MM.1S (cell line): ENCODE measurements at regions not wholly inside any gene's neighbourhood (a gene's known extent, or its start where the extent isn't known, plus 50 kb on each side); places are given as distances from the start of the nearest gene placed in this dataset.

Experiments used
- DNase-seq: peaks from one replicate; pipeline ENCODE4 v3.0.0-alpha.2; 2015
- H2AFZ ChIP-seq: fragments of 300-600 bp; sonication (generic); 2 replicates; pipeline ENCODE4 v1.6.0; 2016; ENCODE audit warnings: antibody characterized with exemption, low read length
- H3F3A ChIP-seq: fragments of 300-600 bp; sonication (generic); 2 replicates; pipeline ENCODE4 v1.6.1; 2016; ENCODE audit warnings: mild to moderate bottlenecking, antibody characterized with exemption, low read length, moderate library complexity, mixed read lengths; ENCODE audit not compliant: insufficient read depth
- H3K27ac ChIP-seq: fragments of 300-600 bp; sonication (generic); 2 replicates; pipeline ENCODE4 v1.5.1; 2016; ENCODE audit warnings: mild to moderate bottlenecking, low read length
- H3K27me3 ChIP-seq: fragments of 300-600 bp; sonication (generic); replicated peaks from 2 replicates; pipeline ENCODE4 v1.6.0; 2016; ENCODE audit warnings: low read length; ENCODE audit not compliant: insufficient read depth
- H3K36me3 ChIP-seq: fragments of 300-600 bp; sonication (generic); replicated peaks from 2 replicates; pipeline ENCODE4 v1.6.1; 2016; ENCODE audit warnings: mild to moderate bottlenecking, low read length, mixed read lengths; ENCODE audit not compliant: insufficient read depth
- H3K4me1 ChIP-seq: fragments of 300-600 bp; sonication (generic); 2 replicates; pipeline ENCODE4 v1.6.1; 2016; ENCODE audit warnings: low read length, mixed read lengths
- H3K4me2 ChIP-seq: fragments of 300-600 bp; sonication (generic); 2 replicates; pipeline ENCODE4 v1.6.0; 2016; ENCODE audit warnings: low read depth, low read length
- H3K4me3 ChIP-seq: fragments of 300-600 bp; sonication (generic); 2 replicates; pipeline ENCODE4 v1.5.1; 2016; ENCODE audit warnings: low read length, mixed read lengths
- H3K79me2 ChIP-seq: fragments of 300-600 bp; sonication (generic); 2 replicates; pipeline ENCODE4 v1.6.1; 2016; ENCODE audit warnings: mixed run types, low read length, mixed read lengths
- H3K9ac ChIP-seq: fragments of 300-600 bp; sonication (generic); 2 replicates; pipeline ENCODE4 v1.6.1; 2016; ENCODE audit warnings: low read length, mixed read lengths
- H3K9me2 ChIP-seq: fragments of 300-600 bp; sonication (generic); replicated peaks from 2 replicates; pipeline ENCODE4 v1.6.1; 2016; ENCODE audit warnings: mild to moderate bottlenecking, low read length, mixed read lengths; ENCODE audit not compliant: insufficient read depth
- H3K9me3 ChIP-seq: fragments of 300-600 bp; sonication (generic); replicated peaks from 2 replicates; pipeline ENCODE4 v1.6.1; 2016; ENCODE audit warnings: mild to moderate bottlenecking, low read length, mixed read lengths; ENCODE audit not compliant: insufficient read depth
- H4K20me1 ChIP-seq: fragments of 300-600 bp; sonication (generic); 2 replicates; pipeline ENCODE4 v1.6.1; 2016; ENCODE audit warnings: mild to moderate bottlenecking, low read length, moderate library complexity, mixed read lengths; ENCODE audit not compliant: insufficient read depth
- EZH2 ChIP-seq: fragments of 300-600 bp; sonication (generic); optimal IDR thresholded peaks from 2 replicates; pipeline ENCODE3; 2017; ENCODE audit warnings: low read depth, mild to moderate bottlenecking, antibody characterized with exemption, low read length, mixed read lengths
- EZH2phosphoT487 ChIP-seq: fragments of 300-600 bp; sonication (generic); IDR thresholded peaks from 2 replicates; pipeline ENCODE4 v1.6.1; 2018; ENCODE audit warnings: antibody characterized with exemption, low read length
- TF ChIP-seq, protein P1 (sequence below): fragments of 300-600 bp; sonication (generic); IDR thresholded peaks from 2 replicates; pipeline ENCODE4 v1.5.1; 2016; ENCODE audit warnings: antibody characterized with exemption, low read length, mixed read lengths

DNA sequence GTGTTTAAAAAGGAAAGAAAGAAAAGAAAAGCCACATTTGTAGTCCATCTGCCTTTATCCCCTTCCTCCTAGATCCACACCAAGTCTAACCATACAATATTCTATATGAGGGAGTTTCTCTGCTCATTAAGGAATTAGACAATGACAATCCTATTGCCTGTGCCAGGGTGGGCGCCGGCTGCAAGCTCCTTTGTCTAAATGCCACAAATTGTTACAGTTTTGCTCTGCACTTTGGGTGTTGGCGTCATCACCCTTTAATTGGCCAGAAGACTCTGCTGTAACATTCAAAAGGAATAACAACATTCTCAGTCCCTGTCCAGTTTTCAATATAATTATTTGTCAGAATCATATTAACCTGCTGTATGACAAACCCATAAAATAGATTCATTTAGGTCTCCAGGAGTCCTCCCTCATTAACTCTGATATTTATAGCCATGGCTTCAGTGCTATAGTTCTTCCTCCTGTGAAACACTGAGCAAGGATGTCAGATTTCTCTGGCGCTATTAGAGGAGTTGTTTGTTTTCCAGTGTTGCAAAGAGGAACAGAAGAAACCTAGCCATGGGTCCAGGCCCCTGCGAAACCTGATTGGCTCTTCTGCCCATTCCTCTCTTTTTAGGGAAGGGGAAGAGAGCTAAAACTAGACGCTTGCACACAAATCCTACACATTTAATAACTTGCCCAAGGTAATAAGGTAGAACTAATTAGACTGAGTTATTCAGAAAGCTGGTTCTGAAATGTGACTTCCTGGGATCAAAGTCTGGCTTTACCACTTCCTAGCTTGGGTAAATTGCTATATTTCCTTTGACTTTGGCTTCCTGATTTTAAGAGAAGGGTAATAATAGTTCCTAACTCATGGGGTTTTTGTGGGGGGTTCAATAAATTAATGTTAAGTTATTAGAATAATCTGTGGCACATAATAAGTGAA, 112.4 kb downstream of the CD47 start:
- no peak overlapping the region for H3K4me3 ChIP-seq
- no peaks in the 10 kb centered on the region for H4K20me1 ChIP-seq
- TF ChIP-seq EZH2 (no peak), EZH2phosphoT487 (no peak)
- TF ChIP-seq, protein P1, sequence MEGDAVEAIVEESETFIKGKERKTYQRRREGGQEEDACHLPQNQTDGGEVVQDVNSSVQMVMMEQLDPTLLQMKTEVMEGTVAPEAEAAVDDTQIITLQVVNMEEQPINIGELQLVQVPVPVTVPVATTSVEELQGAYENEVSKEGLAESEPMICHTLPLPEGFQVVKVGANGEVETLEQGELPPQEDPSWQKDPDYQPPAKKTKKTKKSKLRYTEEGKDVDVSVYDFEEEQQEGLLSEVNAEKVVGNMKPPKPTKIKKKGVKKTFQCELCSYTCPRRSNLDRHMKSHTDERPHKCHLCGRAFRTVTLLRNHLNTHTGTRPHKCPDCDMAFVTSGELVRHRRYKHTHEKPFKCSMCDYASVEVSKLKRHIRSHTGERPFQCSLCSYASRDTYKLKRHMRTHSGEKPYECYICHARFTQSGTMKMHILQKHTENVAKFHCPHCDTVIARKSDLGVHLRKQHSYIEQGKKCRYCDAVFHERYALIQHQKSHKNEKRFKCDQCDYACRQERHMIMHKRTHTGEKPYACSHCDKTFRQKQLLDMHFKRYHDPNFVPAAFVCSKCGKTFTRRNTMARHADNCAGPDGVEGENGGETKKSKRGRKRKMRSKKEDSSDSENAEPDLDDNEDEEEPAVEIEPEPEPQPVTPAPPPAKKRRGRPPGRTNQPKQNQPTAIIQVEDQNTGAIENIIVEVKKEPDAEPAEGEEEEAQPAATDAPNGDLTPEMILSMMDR: no peak
- no peak for DNase-seq
- no peaks in the 10 kb centered on the region for H3K4me1 ChIP-seq
- no peak overlapping the region for H3K27ac ChIP-seq
- H3K9me2 ChIP-seq: no peaks in the 10 kb centered on the region
- no peaks in the 10 kb centered on the region for H3K36me3 ChIP-seq
- H3K79me2 ChIP-seq: no peaks in the 10 kb centered on the region
- H3K9me3 ChIP-seq: no peaks in the 10 kb centered on the region
- no peak overlapping the region for H3K4me2 ChIP-seq
- no peak overlapping the region for H2AFZ ChIP-seq
- no peak overlapping the region for H3K9ac ChIP-seq
- H3F3A ChIP-seq: no peaks in the 10 kb centered on the region
- H3K27me3 ChIP-seq: no peaks in the 10 kb centered on the region

DNA sequence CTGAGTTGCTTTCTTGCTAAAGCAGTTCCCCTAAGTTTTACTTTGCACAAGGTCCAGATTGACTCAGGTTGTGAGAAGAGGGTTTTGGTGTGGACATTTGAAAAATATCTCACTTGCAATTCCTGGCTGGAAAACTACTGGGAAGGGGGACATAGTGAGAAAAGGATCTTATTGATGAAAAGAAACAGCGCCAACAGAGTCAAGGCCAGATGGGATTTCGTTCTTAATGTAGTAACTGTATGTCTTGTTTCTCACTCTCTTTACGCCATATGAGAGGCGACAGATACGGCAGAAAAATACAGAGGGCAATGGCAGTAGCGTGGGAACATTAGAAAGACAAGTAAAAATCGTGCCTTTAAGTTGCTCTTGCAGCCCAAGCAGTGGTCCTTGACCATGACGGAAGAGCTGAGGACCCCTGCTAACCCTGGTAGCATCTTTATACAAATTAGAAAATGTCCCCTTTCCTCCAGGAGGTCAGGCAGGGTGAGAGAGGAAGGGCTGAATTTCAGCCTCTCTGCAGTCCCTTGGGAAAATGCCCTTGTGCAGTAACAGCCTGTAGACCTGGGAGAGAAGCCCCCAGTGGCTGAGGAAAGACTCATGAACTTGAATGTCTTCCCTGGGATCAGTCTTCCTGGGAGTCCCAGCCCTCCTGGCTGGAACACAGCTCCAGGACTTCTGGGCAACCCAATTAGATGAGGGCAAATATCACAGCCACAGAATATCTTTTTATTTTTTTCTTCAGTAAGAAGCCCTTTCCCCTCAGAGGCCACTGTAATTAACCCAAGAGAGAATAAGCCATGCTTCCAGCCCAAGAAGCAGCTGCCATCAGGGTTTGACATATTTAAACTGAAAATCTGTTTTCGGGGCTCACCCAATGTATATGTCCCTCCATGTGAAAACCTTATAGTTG, 113.4 kb downstream of the CD47 start:
- H3K4me1 ChIP-seq: no peaks in the 10 kb centered on the region
- H3K27me3 ChIP-seq: no peaks in the 10 kb centered on the region
- no peaks in the 10 kb centered on the region for H3K79me2 ChIP-seq
- no peak overlapping the region for H3K9ac ChIP-seq
- H2AFZ ChIP-seq: no peak overlapping the region
- no peaks in the 10 kb centered on the region for H3K9me3 ChIP-seq
- DNase-seq: no peak
- no peaks in the 10 kb centered on the region for H3F3A ChIP-seq
- H3K27ac ChIP-seq: no peak overlapping the region
- TF ChIP-seq EZH2phosphoT487: no peak
- no peak for TF ChIP-seq EZH2
- TF ChIP-seq, protein P1: no peak
- H3K4me2 ChIP-seq: no peak overlapping the region
- H4K20me1 ChIP-seq: no peaks in the 10 kb centered on the region
- H3K36me3 ChIP-seq: no peaks in the 10 kb centered on the region
- no peaks in the 10 kb centered on the region for H3K9me2 ChIP-seq
- no peak overlapping the region for H3K4me3 ChIP-seq

DNA sequence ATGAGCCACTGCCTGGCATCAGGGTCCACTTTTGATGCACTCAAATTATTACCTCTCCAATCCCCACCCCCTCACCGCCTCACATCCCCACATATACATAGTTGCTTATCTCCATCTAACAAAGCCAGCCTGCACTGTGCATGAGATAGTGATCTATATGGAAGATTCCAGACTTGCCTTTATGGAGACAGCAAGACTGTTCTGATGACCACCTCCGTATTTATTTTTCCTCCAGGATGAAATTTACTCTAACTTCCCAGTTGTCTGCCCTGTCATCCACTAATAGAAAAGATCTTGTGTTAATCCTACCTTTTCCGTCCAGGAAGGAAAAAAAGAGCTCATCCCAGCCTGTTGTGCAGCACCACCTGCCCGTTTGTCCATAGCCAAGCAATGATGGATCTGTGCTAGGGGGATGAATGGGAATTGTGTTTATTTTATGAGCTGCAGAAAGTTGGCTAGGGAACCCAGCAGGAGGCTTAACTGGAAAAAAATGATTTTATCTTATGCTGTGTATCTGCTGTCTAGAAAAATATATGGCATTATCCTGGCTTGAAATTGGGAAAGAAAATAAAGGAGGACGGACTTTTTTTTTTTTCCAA, 114.5 kb downstream of the CD47 start:
- Histone ChIP-seq H3K4me2 (no peak overlapping the region), H2AFZ (no peak overlapping the region), H3K9ac (no peak overlapping the region), H3K9me3 (no peaks in the 10 kb centered on the region), H3K27ac (no peak overlapping the region), H3K4me3 (no peak overlapping the region), H3K27me3 (no peaks in the 10 kb centered on the region), H3K36me3 (no peaks in the 10 kb centered on the region), H3K79me2 (no peaks in the 10 kb centered on the region), H3K9me2 (no peaks in the 10 kb centered on the region), H4K20me1 (no peaks in the 10 kb centered on the region), H3F3A (no peaks in the 10 kb centered on the region), H3K4me1 (no peaks in the 10 kb centered on the region)
- DNase-seq: no peak
- TF ChIP-seq, protein P1: no peak
- TF ChIP-seq EZH2: no peak
- TF ChIP-seq EZH2phosphoT487: no peak
